Fibroblast of lung (primary cell): ENCODE measurements at regions not wholly inside any gene's neighbourhood (a gene's known extent, or its start where the extent isn't known, plus 50 kb on each side); places are given as distances from the start of the nearest gene placed in this dataset.

Experiments used
- CTCF ChIP-seq, 2 donors: IDR thresholded peaks in 1 of 2; conservative IDR thresholded peaks in 1 of 2; 1 replicate in 1 of 2; 2 replicates in 1 of 2; pipeline ENCODE4 v1.5.1; 2011 to 2012; ENCODE audit warnings: low read length in 2 of 2, control low read depth in 1 of 2, inconsistent platforms in 1 of 2, low read depth in 1 of 2, mild to moderate bottlenecking in 1 of 2
- EZH2 ChIP-seq: IDR thresholded peaks from 2 replicates; pipeline ENCODE4 v1.5.1; 2012; ENCODE audit warnings: low read length, control low read depth, mild to moderate bottlenecking; ENCODE audit errors: missing control alignments

- no peak for TF ChIP-seq EZH2
- TF ChIP-seq CTCF (conservative IDR thresholded peaks at IDR 0.05 in 1 of 2, IDR thresholded peaks at IDR 0.05 in 1 of 2; ENCODE audit: low read depth in 1 of 2, low read length in 2 of 2): no peak
Observed at GRCh38 chr1:94674876-94675275, 133.3 kb upstream of the F3 start.
